ENCODE measurements at regions not wholly inside any gene's neighbourhood (a gene's known extent, or its start where the extent isn't known, plus 50 kb on each side); places are given as distances from the start of the nearest gene placed in this dataset.
"Not testable (repeated sequence)": the region's sequence is repeated elsewhere in the genome, so short reads cannot be mapped to it uniquely, and the experiment has no call there.

DNA sequence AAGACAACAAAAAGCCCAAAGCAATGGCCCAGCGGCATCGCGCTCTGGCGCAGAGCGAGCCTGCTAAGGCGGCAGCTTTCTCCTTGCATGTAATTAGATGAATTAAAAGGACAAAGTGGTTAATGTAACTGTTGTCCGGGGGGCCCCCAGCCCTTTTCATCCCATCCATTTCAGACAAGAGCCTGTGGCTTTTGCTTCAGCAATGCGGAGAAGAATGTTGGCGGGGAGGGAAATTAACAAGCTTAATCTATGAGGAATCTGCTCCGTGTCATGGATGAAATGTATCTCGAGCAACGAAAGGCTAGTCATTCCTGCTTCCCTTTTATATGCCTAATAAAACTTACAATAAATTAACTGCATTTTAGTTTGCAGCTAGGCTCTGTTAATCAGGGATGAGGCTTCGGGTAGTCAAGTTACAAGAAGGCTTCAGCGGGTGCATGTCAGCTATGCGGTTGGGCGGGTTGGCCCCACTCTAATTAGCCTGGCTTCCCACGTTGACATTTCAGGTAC is 203.3 kb downstream of the BUB3 start:
- H3K4me3 ChIP-seq (ENCODE audit: control insufficient read depth, low read depth, low read length) = no peak overlapping the region
- TF ChIP-seq, protein P1, sequence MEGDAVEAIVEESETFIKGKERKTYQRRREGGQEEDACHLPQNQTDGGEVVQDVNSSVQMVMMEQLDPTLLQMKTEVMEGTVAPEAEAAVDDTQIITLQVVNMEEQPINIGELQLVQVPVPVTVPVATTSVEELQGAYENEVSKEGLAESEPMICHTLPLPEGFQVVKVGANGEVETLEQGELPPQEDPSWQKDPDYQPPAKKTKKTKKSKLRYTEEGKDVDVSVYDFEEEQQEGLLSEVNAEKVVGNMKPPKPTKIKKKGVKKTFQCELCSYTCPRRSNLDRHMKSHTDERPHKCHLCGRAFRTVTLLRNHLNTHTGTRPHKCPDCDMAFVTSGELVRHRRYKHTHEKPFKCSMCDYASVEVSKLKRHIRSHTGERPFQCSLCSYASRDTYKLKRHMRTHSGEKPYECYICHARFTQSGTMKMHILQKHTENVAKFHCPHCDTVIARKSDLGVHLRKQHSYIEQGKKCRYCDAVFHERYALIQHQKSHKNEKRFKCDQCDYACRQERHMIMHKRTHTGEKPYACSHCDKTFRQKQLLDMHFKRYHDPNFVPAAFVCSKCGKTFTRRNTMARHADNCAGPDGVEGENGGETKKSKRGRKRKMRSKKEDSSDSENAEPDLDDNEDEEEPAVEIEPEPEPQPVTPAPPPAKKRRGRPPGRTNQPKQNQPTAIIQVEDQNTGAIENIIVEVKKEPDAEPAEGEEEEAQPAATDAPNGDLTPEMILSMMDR (IDR thresholded peaks at IDR 0.05; ENCODE audit: control insufficient read depth, insufficient read depth, low read depth, low read length, missing control alignments) = no peak
- no peak for DNase-seq (ENCODE audit: low read depth)

DNA sequence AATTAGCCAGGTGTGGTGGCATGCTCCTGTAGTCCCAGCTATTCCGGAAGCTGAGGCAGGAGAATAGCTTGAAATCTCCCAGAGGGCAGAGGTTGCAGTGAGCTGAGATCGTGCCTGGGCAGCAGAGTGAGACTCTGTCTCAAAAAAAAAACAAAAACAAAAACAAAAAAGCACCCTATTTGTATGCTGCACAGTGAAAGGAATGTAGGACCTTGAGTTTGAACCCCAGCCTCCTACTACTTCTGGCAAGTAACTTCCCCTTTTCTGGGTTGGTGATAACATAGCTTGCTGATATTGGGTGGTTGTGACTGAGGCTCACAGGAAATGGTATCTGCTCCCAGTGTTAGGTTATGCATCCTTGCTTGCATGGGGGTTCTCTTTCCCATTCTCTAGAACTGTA is 205.3 kb downstream of the BUB3 start:
- DNase-seq (ENCODE audit: low read depth) = no peak
- no peak overlapping the region for H3K4me3 ChIP-seq (ENCODE audit: control insufficient read depth, low read depth, low read length)
- TF ChIP-seq, protein P1 (IDR thresholded peaks at IDR 0.05; ENCODE audit: control insufficient read depth, insufficient read depth, low read depth, low read length, missing control alignments) = no peak

DNA sequence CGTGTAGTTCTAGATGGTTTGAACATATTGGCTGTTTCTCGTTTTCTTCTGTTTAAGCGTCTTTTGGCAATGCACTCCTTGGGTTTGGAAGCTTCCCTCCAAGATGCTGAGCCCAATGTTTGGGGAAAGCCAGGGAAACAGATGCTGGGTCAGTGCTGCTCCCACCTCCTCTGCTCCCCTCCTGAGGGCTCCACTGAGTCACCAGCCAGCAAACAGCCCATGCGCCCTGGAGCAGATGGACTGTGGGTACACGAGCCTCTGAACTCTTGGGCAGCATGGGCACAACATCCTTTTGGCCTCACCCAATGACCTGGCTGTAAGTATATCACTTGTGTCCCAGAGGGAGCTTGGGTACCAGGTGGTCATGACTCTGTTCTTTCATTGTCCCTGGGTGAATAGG is 207.6 kb downstream of the BUB3 start:
- TF ChIP-seq, protein P1 (IDR thresholded peaks at IDR 0.05; ENCODE audit: control insufficient read depth, insufficient read depth, low read depth, low read length, missing control alignments) = no peak
- no peak overlapping the region for H3K4me3 ChIP-seq (ENCODE audit: control insufficient read depth, low read depth, low read length)
- no peak for DNase-seq (ENCODE audit: low read depth)

DNA sequence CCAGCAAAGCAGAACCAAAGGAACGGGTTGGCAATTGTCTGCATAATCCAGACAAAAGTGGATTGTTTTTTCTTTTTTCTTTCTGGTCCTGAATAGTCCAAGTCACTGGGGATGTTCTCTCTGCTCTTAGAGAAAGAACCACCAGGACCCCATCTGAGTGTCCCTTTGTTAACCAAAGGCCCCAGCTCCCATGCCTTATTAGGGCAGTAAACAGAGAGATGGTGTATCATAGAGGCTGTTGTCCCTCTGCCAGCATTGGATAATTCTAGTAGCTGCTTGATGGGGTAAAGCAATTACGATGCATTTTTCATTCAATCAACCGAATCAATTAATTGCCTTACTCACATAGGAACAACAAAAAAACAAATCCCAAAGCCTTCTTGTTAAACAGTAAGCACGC is 213.0 kb downstream of the BUB3 start:
- TF ChIP-seq, protein P1 (IDR thresholded peaks at IDR 0.05; ENCODE audit: control insufficient read depth, insufficient read depth, low read depth, low read length, missing control alignments) = no peak
- H3K4me3 ChIP-seq (ENCODE audit: control insufficient read depth, low read depth, low read length) = no peak overlapping the region
- DNase-seq (ENCODE audit: low read depth) = no peak

DNA sequence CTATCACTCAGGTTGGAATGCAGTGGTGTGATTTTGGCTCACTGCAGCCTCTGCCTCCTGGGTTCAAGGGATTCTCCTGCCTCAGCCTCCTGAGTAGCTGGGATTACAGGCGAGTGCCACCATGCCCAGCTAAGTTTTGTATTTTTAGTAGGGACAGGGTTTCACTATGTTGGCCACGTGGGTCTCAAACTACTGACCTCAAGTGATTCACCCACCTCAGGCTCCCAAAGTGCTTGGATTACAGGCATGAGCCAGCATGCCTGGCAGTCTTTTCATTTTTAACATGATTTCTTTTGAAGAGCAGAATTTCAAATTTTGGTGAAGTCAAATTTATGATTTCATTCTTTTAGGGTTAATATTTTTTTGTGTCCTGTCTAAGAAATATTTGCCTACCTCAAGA is 217.4 kb downstream of the BUB3 start:
- not testable (repeated sequence) for H3K4me3 ChIP-seq (ENCODE audit: control insufficient read depth, low read depth, low read length); DNase-seq (ENCODE audit: low read depth)

DNA sequence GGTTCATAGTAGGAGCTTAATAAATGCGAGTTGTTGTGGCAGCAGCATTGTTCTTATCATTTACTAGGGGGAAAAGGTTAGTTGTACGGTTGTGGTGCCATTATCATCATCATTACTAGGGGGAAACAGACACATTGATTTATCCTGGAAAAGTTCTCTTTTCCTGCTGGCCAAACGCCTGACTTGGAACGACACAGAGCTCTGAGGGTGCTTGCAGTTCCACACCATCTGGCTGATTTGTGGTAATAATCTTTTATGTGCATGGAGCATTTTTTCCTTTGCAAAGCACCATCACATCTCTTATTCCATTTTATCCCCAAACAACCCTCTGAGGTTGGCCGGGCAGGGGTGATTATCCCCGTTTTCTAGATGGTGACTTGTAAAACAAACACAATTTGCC is 219.4 kb downstream of the BUB3 start:
- TF ChIP-seq, protein P1 (IDR thresholded peaks at IDR 0.05; ENCODE audit: control insufficient read depth, insufficient read depth, low read depth, low read length, missing control alignments) = no peak
- no peak overlapping the region for H3K4me3 ChIP-seq (ENCODE audit: control insufficient read depth, low read depth, low read length)

DNA sequence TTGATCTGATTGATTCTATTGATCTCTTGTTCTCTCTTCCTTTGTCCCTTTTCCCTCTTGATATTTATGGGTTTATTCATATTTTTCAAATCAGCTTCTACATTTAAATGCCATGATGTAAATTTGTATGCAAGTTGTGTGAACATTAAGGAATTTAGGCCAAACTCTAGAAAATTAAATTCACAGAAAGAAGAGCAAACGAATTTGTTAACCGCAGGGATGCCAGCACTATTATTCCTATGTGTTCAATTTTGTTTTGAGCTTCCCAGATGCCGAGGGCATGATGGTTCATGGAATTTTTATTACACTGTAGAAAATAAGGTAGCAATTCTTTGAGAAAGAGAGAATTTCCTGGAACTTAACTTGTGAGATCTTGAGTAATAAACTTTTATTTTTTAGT is 220.9 kb downstream of the BUB3 start:
- no peak overlapping the region for H3K4me3 ChIP-seq (ENCODE audit: control insufficient read depth, low read depth, low read length)
- no peak for DNase-seq (ENCODE audit: low read depth)
- TF ChIP-seq, protein P1 (IDR thresholded peaks at IDR 0.05; ENCODE audit: control insufficient read depth, insufficient read depth, low read depth, low read length, missing control alignments) = no peak

More for the DNA sequence above, 219.4 kb downstream of the BUB3 start:
- DNase-seq (ENCODE audit: low read depth) = no peak
